Fibroblast of lung (primary cell): ENCODE measurements at regions not wholly inside any gene's neighbourhood (a gene's known extent, or its start where the extent isn't known, plus 50 kb on each side); places are given as distances from the start of the nearest gene placed in this dataset.

ENCODE experiments used
- DNase-seq, 2 donors: peaks; one replicate each; pipeline versions ENCODE4 v3.0.0 to v3.0.0-alpha.2; 2010; ENCODE audit warnings: low read depth in 2 of 2
- H2AFZ ChIP-seq: 2 replicates; pipeline ENCODE4 v1.5.1; 2012; ENCODE audit warnings: low read length, control low read depth, inconsistent platforms
- H3K27ac ChIP-seq: 2 replicates; pipeline ENCODE4 v1.5.1; 2011; ENCODE audit warnings: low read length, control low read depth; ENCODE audit not compliant: insufficient read depth
- H3K27me3 ChIP-seq: 2 replicates; pipeline ENCODE4 v1.5.1; 2011; ENCODE audit warnings: mild to moderate bottlenecking, low read length; ENCODE audit not compliant: control insufficient read depth, insufficient read depth
- H3K36me3 ChIP-seq: 2 replicates; pipeline ENCODE4 v1.5.1; 2011; ENCODE audit warnings: low read length; ENCODE audit not compliant: control insufficient read depth, insufficient read depth
- H3K4me1 ChIP-seq: 2 replicates; pipeline ENCODE4 v1.5.1; 2011; ENCODE audit warnings: low read length; ENCODE audit not compliant: control insufficient read depth, insufficient read depth; ENCODE audit errors: extremely low read depth
- H3K4me2 ChIP-seq: 2 replicates; pipeline ENCODE4 v1.5.1; 2011; ENCODE audit warnings: low read length, control low read depth; ENCODE audit not compliant: insufficient read depth; ENCODE audit errors: extremely low read depth
- H3K4me3 ChIP-seq, 4 experiments: fragments of 200-600 bp in 1 of 4; sonication (generic) in 1 of 4; replicated peaks in 1 of 4; 2 replicates each; pipeline ENCODE4 v1.5.1; 2011 to 2016; ENCODE audit warnings: low read length in 4 of 4, low read depth in 3 of 4, mild to moderate bottlenecking in 3 of 4, control low read depth in 2 of 4, inconsistent platforms in 1 of 4, mixed read lengths in 1 of 4; ENCODE audit not compliant: insufficient read depth in 1 of 4; ENCODE audit errors: control extremely low read depth in 1 of 4
- H3K79me2 ChIP-seq: 2 replicates; pipeline ENCODE4 v1.5.1; 2012; ENCODE audit warnings: mild to moderate bottlenecking, low read length, inconsistent platforms; ENCODE audit not compliant: control insufficient read depth, insufficient read depth
- H3K9ac ChIP-seq: 2 replicates; pipeline ENCODE4 v1.5.1; 2011; ENCODE audit warnings: mild to moderate bottlenecking, low read length, control low read depth; ENCODE audit not compliant: insufficient read depth
- H3K9me3 ChIP-seq: 2 replicates; pipeline ENCODE4 v1.5.1; 2012; ENCODE audit warnings: low read depth, low read length; ENCODE audit not compliant: control insufficient read depth, insufficient read depth
- H4K20me1 ChIP-seq: 2 replicates; pipeline ENCODE4 v1.5.1; 2011; ENCODE audit warnings: low read length; ENCODE audit not compliant: control insufficient read depth, insufficient read depth; ENCODE audit errors: extremely low read depth
- EZH2 ChIP-seq: IDR thresholded peaks from 2 replicates; pipeline ENCODE4 v1.5.1; 2012; ENCODE audit warnings: low read length, control low read depth, mild to moderate bottlenecking; ENCODE audit errors: missing control alignments
- TF ChIP-seq, protein P1 (sequence below), 2 donors: IDR thresholded peaks in 1 of 2; conservative IDR thresholded peaks in 1 of 2; 1 replicate in 1 of 2; 2 replicates in 1 of 2; pipeline ENCODE4 v1.5.1; 2011 to 2012; ENCODE audit warnings: low read length in 2 of 2, control low read depth in 1 of 2, inconsistent platforms in 1 of 2, low read depth in 1 of 2, mild to moderate bottlenecking in 1 of 2

DNA sequence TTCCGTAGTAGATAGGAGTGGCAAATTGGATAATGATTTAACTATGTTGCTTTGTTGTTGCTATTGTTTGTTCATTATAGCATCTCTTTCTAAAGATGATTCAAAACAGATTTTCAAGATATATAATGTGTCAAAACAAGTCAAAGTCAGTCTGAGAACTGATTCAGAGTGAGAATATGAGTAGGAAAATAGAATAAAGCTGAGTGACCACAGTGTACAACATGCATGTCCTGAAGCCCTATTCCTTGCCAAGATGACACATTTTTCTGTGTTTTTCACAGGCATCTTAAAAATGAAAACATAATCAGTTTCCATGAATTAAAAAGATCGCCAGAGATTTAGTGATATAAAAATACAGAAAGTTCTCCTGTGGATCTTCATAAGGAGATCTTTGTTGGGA lies 57.0 kb upstream of the THRB start:
- Histone ChIP-seq H3K4me2 (no peak overlapping the region), H3K9me3 (no peaks in the 10 kb centered on the region), H4K20me1 (no peaks in the 10 kb centered on the region), H3K79me2 (no peaks in the 10 kb centered on the region), H3K27me3 (no peaks in the 10 kb centered on the region), H3K9ac (no peak overlapping the region), H2AFZ (no peak overlapping the region), H3K4me3 (no peak overlapping the region), H3K27ac (no peak overlapping the region), H3K36me3 (no peaks in the 10 kb centered on the region), H3K4me1 (peaks cover 4% of the 10 kb centered on the region)
- DNase-seq, result no peak
- no peak for TF ChIP-seq EZH2
- TF ChIP-seq, protein P1, sequence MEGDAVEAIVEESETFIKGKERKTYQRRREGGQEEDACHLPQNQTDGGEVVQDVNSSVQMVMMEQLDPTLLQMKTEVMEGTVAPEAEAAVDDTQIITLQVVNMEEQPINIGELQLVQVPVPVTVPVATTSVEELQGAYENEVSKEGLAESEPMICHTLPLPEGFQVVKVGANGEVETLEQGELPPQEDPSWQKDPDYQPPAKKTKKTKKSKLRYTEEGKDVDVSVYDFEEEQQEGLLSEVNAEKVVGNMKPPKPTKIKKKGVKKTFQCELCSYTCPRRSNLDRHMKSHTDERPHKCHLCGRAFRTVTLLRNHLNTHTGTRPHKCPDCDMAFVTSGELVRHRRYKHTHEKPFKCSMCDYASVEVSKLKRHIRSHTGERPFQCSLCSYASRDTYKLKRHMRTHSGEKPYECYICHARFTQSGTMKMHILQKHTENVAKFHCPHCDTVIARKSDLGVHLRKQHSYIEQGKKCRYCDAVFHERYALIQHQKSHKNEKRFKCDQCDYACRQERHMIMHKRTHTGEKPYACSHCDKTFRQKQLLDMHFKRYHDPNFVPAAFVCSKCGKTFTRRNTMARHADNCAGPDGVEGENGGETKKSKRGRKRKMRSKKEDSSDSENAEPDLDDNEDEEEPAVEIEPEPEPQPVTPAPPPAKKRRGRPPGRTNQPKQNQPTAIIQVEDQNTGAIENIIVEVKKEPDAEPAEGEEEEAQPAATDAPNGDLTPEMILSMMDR (conservative IDR thresholded peaks at IDR 0.05 in 1 of 2, IDR thresholded peaks at IDR 0.05 in 1 of 2; ENCODE audit: low read depth in 1 of 2, low read length in 2 of 2), result no peak

DNA sequence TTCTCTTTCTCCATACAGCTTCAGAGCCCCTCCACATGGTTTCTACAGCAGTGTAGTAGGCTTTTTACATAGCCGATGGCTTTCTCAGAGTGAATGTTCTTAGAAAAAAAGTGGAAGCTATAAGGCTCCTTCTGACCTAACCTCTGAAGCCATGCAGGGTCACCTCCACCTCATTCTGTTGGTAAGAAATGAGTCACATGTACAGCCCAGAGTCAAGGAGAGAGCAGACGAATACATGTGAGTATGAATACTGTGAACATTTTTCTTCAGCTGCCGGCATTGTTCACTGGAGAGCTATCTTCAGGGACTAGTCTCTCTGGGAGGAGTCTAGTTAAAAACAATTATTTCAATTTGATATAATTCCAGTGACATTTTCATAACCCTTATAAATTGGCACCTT lies 68.2 kb upstream of the THRB start:
- Histone ChIP-seq H4K20me1 (no peaks in the 10 kb centered on the region), H3K27ac (no peak overlapping the region), H3K27me3 (no peaks in the 10 kb centered on the region), H3K4me3 (no peak overlapping the region), H3K4me2 (no peak overlapping the region), H3K9me3 (no peaks in the 10 kb centered on the region), H2AFZ (no peak overlapping the region), H3K79me2 (no peaks in the 10 kb centered on the region), H3K9ac (no peak overlapping the region), H3K4me1 (no peaks in the 10 kb centered on the region), H3K36me3 (no peaks in the 10 kb centered on the region)
- DNase-seq, result peak in 1 of 2 donors; percentile 1
- TF ChIP-seq EZH2, result no peak
- TF ChIP-seq, protein P1 (conservative IDR thresholded peaks at IDR 0.05 in 1 of 2, IDR thresholded peaks at IDR 0.05 in 1 of 2; ENCODE audit: low read depth in 1 of 2, low read length in 2 of 2), result no peak

DNA sequence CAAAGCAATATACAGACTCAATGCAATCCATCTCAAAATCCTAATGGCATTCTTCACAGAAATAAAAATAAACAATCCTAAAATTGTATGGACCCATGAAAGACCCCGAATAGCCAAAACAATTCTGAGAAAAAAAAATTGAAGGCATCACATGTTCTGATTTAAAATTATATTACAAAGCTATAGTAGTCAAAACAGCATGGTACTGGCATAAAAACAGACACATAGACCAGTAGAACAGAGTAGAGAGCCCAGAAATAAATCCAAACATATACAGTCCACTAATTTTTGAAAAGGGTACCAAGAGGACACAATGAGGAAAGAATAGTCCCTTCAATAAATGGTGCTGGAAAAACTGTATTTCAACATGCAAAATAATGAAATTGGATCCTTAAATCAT lies 70.4 kb upstream of the THRB start:
- Histone ChIP-seq H3K4me1 (no peaks in the 10 kb centered on the region), H3K27me3 (no peaks in the 10 kb centered on the region), H3K27ac (no peak overlapping the region), H3K9ac (no peak overlapping the region), H4K20me1 (no peaks in the 10 kb centered on the region), H3K9me3 (no peaks in the 10 kb centered on the region), H3K4me2 (no peak overlapping the region), H3K4me3 (no peak overlapping the region), H3K36me3 (no peaks in the 10 kb centered on the region), H2AFZ (no peak overlapping the region), H3K79me2 (no peaks in the 10 kb centered on the region)
- no peak for DNase-seq
- no peak for TF ChIP-seq EZH2
- TF ChIP-seq, protein P1 (conservative IDR thresholded peaks at IDR 0.05 in 1 of 2, IDR thresholded peaks at IDR 0.05 in 1 of 2; ENCODE audit: low read depth in 1 of 2, low read length in 2 of 2), result no peak
